ENCODE measurements at regions not wholly inside any gene's neighbourhood (a gene's known extent, or its start where the extent isn't known, plus 50 kb on each side); places are given as distances from the start of the nearest gene placed in this dataset.

- Histone ChIP-seq H3K9me2 (replicated peaks; ENCODE audit: insufficient read depth, low read length) (no peaks in the 10 kb centered on the region), H3K9me3 (ENCODE audit: insufficient read depth, low read length) (no peaks in the 10 kb centered on the region), H3K4me2 (ENCODE audit: low read depth, low read length, poor library complexity, severe bottlenecking) (no peak overlapping the region), H3K27me3 (ENCODE audit: low read length) (no peaks in the 10 kb centered on the region), H3F3A (ENCODE audit: insufficient read depth) (no peaks in the 10 kb centered on the region), H3K9ac (ENCODE audit: low read length) (no peak overlapping the region), H4K20me1 (ENCODE audit: low read depth, low read length) (no peaks in the 10 kb centered on the region), H3K27ac (ENCODE audit: low read depth, low read length) (no peak overlapping the region), H3K79me2 (ENCODE audit: insufficient read depth, low read length) (no peaks in the 10 kb centered on the region), H2AFZ (ENCODE audit: low read depth, low read length, severe bottlenecking) (no peak overlapping the region), H3K4me3 (ENCODE audit: insufficient read depth, low read length, poor library complexity, severe bottlenecking) (no peak overlapping the region), H3K36me3 (ENCODE audit: low read length) (no peaks in the 10 kb centered on the region)
- TF ChIP-seq EZH2phosphoT487 (conservative IDR thresholded peaks at IDR 0.05; ENCODE audit: low read length), result no peak
- TF ChIP-seq CTCF (IDR thresholded peaks at IDR 0.05; ENCODE audit: insufficient read depth, low read length, poor library complexity, severe bottlenecking), result no peak
Measured at GRCh38 chr7:13067036-13067435, 379.6 kb downstream of the ARL4A start.

- H3K27me3 ChIP-seq (ENCODE audit: low read length), result no peaks in the 10 kb centered on the region
- TF ChIP-seq EZH2phosphoT487 (conservative IDR thresholded peaks at IDR 0.05; ENCODE audit: low read length) (no peak), CTCF (IDR thresholded peaks at IDR 0.05; ENCODE audit: insufficient read depth, low read length, poor library complexity, severe bottlenecking) (no peak)
- no peak overlapping the region for H3K9ac ChIP-seq (ENCODE audit: low read length)
- H3K9me2 ChIP-seq (replicated peaks; ENCODE audit: insufficient read depth, low read length), result no peaks in the 10 kb centered on the region
- H3K9me3 ChIP-seq (ENCODE audit: insufficient read depth, low read length), result no peaks in the 10 kb centered on the region
- H3K36me3 ChIP-seq (ENCODE audit: low read length), result no peaks in the 10 kb centered on the region
- no peaks in the 10 kb centered on the region for H3K79me2 ChIP-seq (ENCODE audit: insufficient read depth, low read length)
- no peaks in the 10 kb centered on the region for H3F3A ChIP-seq (ENCODE audit: insufficient read depth)
- no peak overlapping the region for H3K4me3 ChIP-seq (ENCODE audit: insufficient read depth, low read length, poor library complexity, severe bottlenecking)
- H3K4me2 ChIP-seq (ENCODE audit: low read depth, low read length, poor library complexity, severe bottlenecking), result no peak overlapping the region
- H4K20me1 ChIP-seq (ENCODE audit: low read depth, low read length), result no peaks in the 10 kb centered on the region
- H2AFZ ChIP-seq (ENCODE audit: low read depth, low read length, severe bottlenecking), result no peak overlapping the region
- no peak overlapping the region for H3K27ac ChIP-seq (ENCODE audit: low read depth, low read length)
Measured at GRCh38 chr7:13068032-13068431, 380.6 kb downstream of the ARL4A start.

- Histone ChIP-seq H3K4me2 (ENCODE audit: low read depth, low read length, poor library complexity, severe bottlenecking) (no peak overlapping the region), H3F3A (ENCODE audit: insufficient read depth) (no peaks in the 10 kb centered on the region), H3K9ac (ENCODE audit: low read length) (no peak overlapping the region), H3K9me2 (replicated peaks; ENCODE audit: insufficient read depth, low read length) (no peaks in the 10 kb centered on the region), H4K20me1 (ENCODE audit: low read depth, low read length) (no peaks in the 10 kb centered on the region), H3K36me3 (ENCODE audit: low read length) (no peaks in the 10 kb centered on the region), H3K4me3 (ENCODE audit: insufficient read depth, low read length, poor library complexity, severe bottlenecking) (no peak overlapping the region), H3K79me2 (ENCODE audit: insufficient read depth, low read length) (no peaks in the 10 kb centered on the region), H3K27me3 (ENCODE audit: low read length) (no peaks in the 10 kb centered on the region), H3K9me3 (ENCODE audit: insufficient read depth, low read length) (no peaks in the 10 kb centered on the region), H3K27ac (ENCODE audit: low read depth, low read length) (no peak overlapping the region), H2AFZ (ENCODE audit: low read depth, low read length, severe bottlenecking) (no peak overlapping the region)
- no peak for TF ChIP-seq EZH2phosphoT487 (conservative IDR thresholded peaks at IDR 0.05; ENCODE audit: low read length)
- TF ChIP-seq CTCF (IDR thresholded peaks at IDR 0.05; ENCODE audit: insufficient read depth, low read length, poor library complexity, severe bottlenecking), result no peak
Measured at GRCh38 chr7:13069841-13070240, 382.4 kb downstream of the ARL4A start.

Data from SU-DHL-6 (cell line).